Uterus (tissue), 3 donors: ENCODE measurements at regions not wholly inside any gene's neighbourhood (a gene's known extent, or its start where the extent isn't known, plus 50 kb on each side); places are given as distances from the start of the nearest gene placed in this dataset.
"Not testable (repeated sequence)": the region's sequence is repeated elsewhere in the genome, so short reads cannot be mapped to it uniquely, and the experiment has no call there.

ENCODE experiments used
- DNase-seq, 2 donors: peaks; one replicate each; pipeline ENCODE4 v3.0.0-alpha.2; 2019 to 2020
- H3K27ac ChIP-seq, 2 donors: fragments of 200-600 bp; sonication (generic); 1 replicate in 1 of 2; 2 replicates in 1 of 2; pipeline ENCODE4 v1.5.1; 2016 to 2018
- H3K27me3 ChIP-seq, 2 donors: fragments of 200-600 bp; sonication (generic); one replicate each; pipeline ENCODE4 v1.5.1; 2018 to 2019; ENCODE audit warnings: control low read depth in 1 of 2
- H3K36me3 ChIP-seq, 2 donors: fragments of 200-600 bp; sonication (generic); one replicate each; pipeline ENCODE4 v1.5.1; 2019; ENCODE audit warnings: control low read depth in 1 of 2
- H3K4me1 ChIP-seq, 2 donors: fragments of 200-600 bp; sonication (generic); one replicate each; pipeline ENCODE4 v1.5.1; 2018 to 2019; ENCODE audit warnings: control low read depth in 1 of 2
- H3K4me3 ChIP-seq, 2 donors: fragments of 200-600 bp; sonication (generic); 1 replicate in 1 of 2; 2 replicates in 1 of 2; pipeline ENCODE4 v1.5.1; 2018 to 2019; ENCODE audit warnings: mild to moderate bottlenecking in 1 of 2
- H3K9me3 ChIP-seq, 2 donors: fragments of 200-600 bp; sonication (generic); one replicate each; pipeline ENCODE4 v1.5.1; 2019; ENCODE audit warnings: control low read depth in 1 of 2
- POLR2A ChIP-seq, 2 donors: fragments of 450-650 bp; IDR thresholded peaks; one replicate each; pipeline ENCODE4 v1.6.1; 2016; ENCODE audit warnings: antibody characterized with exemption in 2 of 2, mild to moderate bottlenecking in 1 of 2, moderate library complexity in 1 of 2
- intact Hi-C: fragments of 100-400 bp; cut with DNase I; formaldehyde crosslinking; loops from one replicate; pipeline ENCODE4 v1.15.1; 2023; ENCODE audit warnings: low total_unique reads
- TF ChIP-seq, protein P1 (sequence below), 4 experiments: fragments of 200-600 bp in 2 of 4; fragments of 450-650 bp in 2 of 4; sonication (generic) in 2 of 4; IDR thresholded peaks; one replicate each; pipeline ENCODE4 v1.5.1; 2016 to 2019; ENCODE audit warnings: antibody characterized with exemption in 4 of 4, mild to moderate bottlenecking in 2 of 4, moderate library complexity in 1 of 4
- donor health status: DM: yes; HTN: yes; CAD: no.

DNA sequence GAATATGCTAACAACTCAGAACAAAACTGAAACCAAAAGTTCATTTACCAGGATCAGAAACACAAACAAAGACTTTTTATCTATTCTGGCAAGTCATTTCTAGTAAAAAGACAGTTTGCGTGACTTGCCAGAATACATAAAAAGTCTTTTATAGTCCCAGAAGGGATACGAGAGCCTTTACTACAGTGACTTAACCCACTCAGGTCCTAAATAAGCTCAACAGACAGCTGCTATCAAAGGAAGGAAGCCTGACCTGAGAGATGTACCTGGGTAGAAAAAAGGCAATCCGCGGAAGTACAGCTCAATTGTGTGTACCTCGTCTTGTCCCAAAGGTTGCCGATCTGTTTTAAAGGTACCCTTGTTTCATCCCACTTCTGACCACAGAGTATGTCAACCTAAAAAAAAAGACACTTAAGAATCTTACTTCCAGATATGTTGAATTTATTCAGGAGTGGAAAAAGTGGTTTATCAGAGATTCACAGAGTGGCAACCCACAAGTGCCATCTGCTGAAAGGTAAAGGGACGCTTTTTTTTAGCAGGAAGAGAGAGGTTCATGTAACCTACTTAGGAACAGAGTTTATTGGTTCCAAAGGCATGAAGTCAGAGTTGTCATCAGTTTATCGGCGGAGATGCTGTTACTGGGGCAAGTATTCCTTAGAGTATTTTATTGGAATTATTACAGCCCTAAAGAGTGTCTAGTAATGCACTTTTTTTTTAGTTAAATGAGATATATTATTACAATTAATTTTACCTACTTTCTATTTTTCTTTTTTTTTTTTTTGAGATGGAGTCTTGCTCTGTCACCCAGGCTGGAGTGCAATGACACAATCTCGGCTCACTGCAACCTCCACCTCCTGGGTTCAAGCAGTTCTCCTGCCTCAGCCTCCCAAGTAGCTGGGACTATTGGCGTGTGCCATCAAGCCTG is 69.7 kb upstream of the C1QTNF9B start:
- intact Hi-C loops = no loop called here
- Histone ChIP-seq H3K4me3 (peak overlapping the region; percentile 15 to 19), H3K27ac (peak overlapping the region; percentile 43 to 62), H3K9me3 (no peaks in the 10 kb centered on the region), H3K4me1 (no peaks in the 10 kb centered on the region), H3K36me3 (no peaks in the 10 kb centered on the region), H3K27me3 (no peaks in the 10 kb centered on the region)
- DNase-seq = no peak
- TF ChIP-seq, protein P1, sequence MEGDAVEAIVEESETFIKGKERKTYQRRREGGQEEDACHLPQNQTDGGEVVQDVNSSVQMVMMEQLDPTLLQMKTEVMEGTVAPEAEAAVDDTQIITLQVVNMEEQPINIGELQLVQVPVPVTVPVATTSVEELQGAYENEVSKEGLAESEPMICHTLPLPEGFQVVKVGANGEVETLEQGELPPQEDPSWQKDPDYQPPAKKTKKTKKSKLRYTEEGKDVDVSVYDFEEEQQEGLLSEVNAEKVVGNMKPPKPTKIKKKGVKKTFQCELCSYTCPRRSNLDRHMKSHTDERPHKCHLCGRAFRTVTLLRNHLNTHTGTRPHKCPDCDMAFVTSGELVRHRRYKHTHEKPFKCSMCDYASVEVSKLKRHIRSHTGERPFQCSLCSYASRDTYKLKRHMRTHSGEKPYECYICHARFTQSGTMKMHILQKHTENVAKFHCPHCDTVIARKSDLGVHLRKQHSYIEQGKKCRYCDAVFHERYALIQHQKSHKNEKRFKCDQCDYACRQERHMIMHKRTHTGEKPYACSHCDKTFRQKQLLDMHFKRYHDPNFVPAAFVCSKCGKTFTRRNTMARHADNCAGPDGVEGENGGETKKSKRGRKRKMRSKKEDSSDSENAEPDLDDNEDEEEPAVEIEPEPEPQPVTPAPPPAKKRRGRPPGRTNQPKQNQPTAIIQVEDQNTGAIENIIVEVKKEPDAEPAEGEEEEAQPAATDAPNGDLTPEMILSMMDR (IDR thresholded peaks at IDR 0.05) = no peak
- TF ChIP-seq POLR2A (IDR thresholded peaks at IDR 0.05) = no peak

DNA sequence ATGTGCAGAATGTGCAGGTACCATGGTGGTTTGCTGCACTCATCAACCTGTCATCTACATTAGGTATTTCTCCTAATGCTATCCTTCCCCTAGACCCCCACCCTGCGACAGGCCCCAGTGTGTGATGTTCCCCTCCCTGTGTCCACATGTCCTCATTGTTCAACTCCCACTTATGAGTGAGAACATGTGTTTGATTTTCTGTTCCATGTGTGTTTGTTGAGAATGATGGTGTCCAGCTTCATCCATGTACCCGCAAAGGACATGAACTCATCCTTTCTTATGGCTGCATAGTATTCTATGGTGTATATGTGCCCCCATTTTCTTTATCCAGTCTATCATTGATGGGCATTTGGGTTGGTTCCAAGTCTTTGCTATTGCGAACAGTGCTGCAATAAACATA is 70.5 kb upstream of the C1QTNF9B start:
- H3K4me3 ChIP-seq, H3K36me3 ChIP-seq, H3K27me3 ChIP-seq, H3K9me3 ChIP-seq, H3K27ac ChIP-seq, H3K4me1 ChIP-seq, intact Hi-C loops, DNase-seq: not testable (repeated sequence)

DNA sequence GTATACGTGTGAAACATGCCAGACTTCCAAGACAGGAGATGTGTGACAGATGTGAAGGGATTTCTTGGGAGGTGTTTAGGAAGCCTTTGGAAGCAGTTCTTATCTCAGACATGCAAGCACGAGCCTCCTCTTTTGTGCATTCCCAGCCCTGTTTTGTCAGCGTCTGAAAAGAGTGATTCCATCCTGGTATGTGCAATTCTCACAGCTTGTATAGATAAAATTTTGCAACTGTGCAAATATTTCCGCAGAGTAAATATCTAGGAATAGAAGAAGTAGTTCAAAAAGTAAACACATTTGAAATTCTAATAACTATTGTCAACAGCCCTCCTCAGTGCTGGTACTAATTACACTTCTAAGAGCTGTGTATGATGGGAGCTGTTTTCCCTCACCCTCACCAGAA is 72.3 kb upstream of the C1QTNF9B start:
- TF ChIP-seq POLR2A (IDR thresholded peaks at IDR 0.05) = no peak
- TF ChIP-seq, protein P1 (IDR thresholded peaks at IDR 0.05) = no peak
- Histone ChIP-seq H3K27ac (no peak overlapping the region), H3K36me3 (no peaks in the 10 kb centered on the region), H3K4me1 (no peaks in the 10 kb centered on the region), H3K27me3 (no peaks in the 10 kb centered on the region), H3K9me3 (no peaks in the 10 kb centered on the region), H3K4me3 (no peak overlapping the region)
- intact Hi-C loops = no loop called here
- DNase-seq = no peak

DNA sequence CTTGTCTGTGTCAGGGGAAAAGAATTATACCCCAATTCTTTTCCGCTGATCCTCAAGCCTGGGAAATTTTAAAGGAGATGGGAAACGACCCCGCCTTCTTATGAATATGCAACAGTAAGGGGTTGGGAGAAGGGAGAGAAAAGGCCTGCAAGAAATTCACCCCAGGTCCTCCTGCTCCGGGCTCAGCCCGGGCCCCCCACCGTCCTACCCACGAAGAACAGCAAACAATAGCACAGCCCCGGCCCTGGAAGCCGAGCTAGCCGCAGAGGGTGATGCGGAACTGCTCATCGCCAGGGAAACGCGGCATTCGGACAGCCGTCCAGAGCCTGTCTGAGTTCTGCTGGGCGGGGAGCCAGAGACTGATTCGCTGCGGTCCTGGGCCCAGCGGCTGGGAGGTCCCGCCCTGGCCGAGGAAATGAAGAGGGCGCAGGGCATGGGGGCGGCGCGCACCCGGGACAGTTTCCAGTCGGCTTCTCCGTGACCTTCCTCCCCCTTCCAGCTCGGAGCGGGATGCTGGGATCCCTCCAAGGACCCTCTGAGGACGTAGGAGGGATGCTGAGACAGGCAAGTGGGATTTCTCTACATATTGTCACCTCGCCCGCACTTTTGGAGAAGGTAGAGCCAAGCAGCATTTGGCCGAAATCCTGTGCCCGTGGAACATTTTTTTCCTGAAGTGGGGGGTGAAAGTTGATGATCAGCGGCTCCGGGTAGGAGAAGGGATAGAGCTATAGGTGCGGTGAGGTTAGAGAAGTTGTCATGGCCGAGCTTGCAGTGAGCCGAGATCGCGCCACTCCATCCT is 82.3 kb upstream of the C1QTNF9B start:
- Histone ChIP-seq H3K9me3 (no peaks in the 10 kb centered on the region), H3K27ac (peak overlapping the region; percentile 60 to 71), H3K36me3 (no peaks in the 10 kb centered on the region), H3K4me3 (peak overlapping the region; percentile 50 to 67), H3K4me1 (no peaks in the 10 kb centered on the region), H3K27me3 (no peaks in the 10 kb centered on the region)
- intact Hi-C loops = no loop called here
- no peak for TF ChIP-seq POLR2A (IDR thresholded peaks at IDR 0.05)
- TF ChIP-seq, protein P1 (IDR thresholded peaks at IDR 0.05) = no peak
- DNase-seq = peak; percentile 79 to 80

DNA sequence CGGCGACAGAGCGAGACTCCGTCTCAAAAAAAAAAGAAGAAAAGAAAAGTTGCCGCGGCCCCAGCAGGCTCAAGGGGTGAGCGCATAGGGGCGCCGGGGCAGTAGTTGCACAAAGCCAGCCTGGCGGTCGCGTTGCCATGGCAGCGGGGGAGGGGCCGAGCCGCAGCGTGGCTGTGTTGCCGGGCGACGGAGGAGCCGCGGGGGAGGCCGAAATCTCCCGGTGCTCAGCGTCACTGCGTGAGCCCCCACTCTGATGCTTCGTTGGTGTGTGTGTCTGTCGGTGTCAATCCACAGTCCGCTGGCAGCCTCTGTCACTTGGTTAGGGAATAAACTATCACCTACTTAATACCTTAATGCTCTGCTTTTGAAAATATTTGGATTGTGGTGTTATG is 82.9 kb upstream of the C1QTNF9B start:
- DNase-seq = peak; percentile 89 to 91
- no peaks in the 10 kb centered on the region for H3K27me3 ChIP-seq
- TF ChIP-seq, protein P1 (IDR thresholded peaks at IDR 0.05) = no peak
- TF ChIP-seq POLR2A (IDR thresholded peaks at IDR 0.05) = peak in 1 of 2 donors; percentile 12
- intact Hi-C loops = no loop called here
- no peaks in the 10 kb centered on the region for H3K4me1 ChIP-seq
- no peaks in the 10 kb centered on the region for H3K9me3 ChIP-seq
- peak overlapping the region; percentile 50 to 67 for H3K4me3 ChIP-seq
- no peaks in the 10 kb centered on the region for H3K36me3 ChIP-seq
- H3K27ac ChIP-seq = peak overlapping the region; percentile 60 to 71
